ENCODE measurements at regions not wholly inside any gene's neighbourhood (a gene's known extent, or its start where the extent isn't known, plus 50 kb on each side); places are given as distances from the start of the nearest gene placed in this dataset.

DNA sequence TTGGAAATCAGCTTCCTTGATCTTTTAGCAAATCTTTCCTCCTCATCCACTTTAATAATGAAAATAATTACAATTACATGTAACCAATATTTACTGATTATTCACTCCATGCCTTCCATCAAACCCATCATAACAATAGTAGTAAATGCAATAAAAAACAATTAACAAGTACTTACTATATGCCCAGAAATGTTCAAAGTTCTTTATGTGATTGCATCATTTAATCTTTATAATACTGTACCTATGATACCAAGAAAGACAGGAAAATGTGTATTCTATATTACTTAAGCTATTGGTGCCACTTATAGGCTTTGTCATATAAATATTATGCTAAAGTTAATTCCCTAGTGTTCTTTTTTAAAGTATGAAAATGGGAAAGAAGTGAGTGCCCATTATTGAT, 210.2 kb upstream of the PKDCC start:
- ATAC-seq, result no peak
- Histone ChIP-seq H3K36me3 (ENCODE audit: insufficient read depth in 1 of 2, low read depth in 1 of 2) (no peaks in the 10 kb centered on the region), H3K27me3 (ENCODE audit: insufficient read depth in 3 of 3, low read length in 2 of 3) (no peaks in the 10 kb centered on the region), H3K27ac (no peak overlapping the region), H3K4me1 (peaks cover 6% of the 10 kb centered on the region), H3K4me3 (no peak overlapping the region), H3K9me3 (no peaks in the 10 kb centered on the region)
- DNase-seq, result no peak
- TF ChIP-seq, protein P1, sequence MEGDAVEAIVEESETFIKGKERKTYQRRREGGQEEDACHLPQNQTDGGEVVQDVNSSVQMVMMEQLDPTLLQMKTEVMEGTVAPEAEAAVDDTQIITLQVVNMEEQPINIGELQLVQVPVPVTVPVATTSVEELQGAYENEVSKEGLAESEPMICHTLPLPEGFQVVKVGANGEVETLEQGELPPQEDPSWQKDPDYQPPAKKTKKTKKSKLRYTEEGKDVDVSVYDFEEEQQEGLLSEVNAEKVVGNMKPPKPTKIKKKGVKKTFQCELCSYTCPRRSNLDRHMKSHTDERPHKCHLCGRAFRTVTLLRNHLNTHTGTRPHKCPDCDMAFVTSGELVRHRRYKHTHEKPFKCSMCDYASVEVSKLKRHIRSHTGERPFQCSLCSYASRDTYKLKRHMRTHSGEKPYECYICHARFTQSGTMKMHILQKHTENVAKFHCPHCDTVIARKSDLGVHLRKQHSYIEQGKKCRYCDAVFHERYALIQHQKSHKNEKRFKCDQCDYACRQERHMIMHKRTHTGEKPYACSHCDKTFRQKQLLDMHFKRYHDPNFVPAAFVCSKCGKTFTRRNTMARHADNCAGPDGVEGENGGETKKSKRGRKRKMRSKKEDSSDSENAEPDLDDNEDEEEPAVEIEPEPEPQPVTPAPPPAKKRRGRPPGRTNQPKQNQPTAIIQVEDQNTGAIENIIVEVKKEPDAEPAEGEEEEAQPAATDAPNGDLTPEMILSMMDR (IDR thresholded peaks at IDR 0.05), result no peak
- intact Hi-C loops (cut with DNase I), result loop anchor here in 1 of 2 donors (10.0 kb wide), 1 partner anchor 527 kb away; the partner anchor contains the start of gene COX7A2L

- TF ChIP-seq, protein P1 (IDR thresholded peaks at IDR 0.05), result peak; percentile 96
- H3K27ac ChIP-seq, result peak overlapping the region; percentile 78
- no peaks in the 10 kb centered on the region for H3K9me3 ChIP-seq
- H3K36me3 ChIP-seq (ENCODE audit: insufficient read depth in 1 of 2, low read depth in 1 of 2), result no peaks in the 10 kb centered on the region
- H3K4me3 ChIP-seq, result peak overlapping the region; percentile 74
- ATAC-seq, result peak; percentile 100
- H3K27me3 ChIP-seq (ENCODE audit: insufficient read depth in 3 of 3, low read length in 2 of 3), result no peaks in the 10 kb centered on the region
- DNase-seq, result peak; percentile 95 to 98
- H3K4me1 ChIP-seq, result peaks cover 6% of the 10 kb centered on the region
- intact Hi-C loops (cut with DNase I), result loop anchor here in 1 of 2 donors (5.0 kb wide), 1 partner anchor 521 kb away; the partner anchor contains the start of gene COX7A2L
- WGBS, 3 donors, result 1% methylated on average over 48 of the region's 48 CpGs
Observed at GRCh38 chr2:41840702-41841551, 206.9 kb upstream of the PKDCC start.

GRCh38 chr2:41846962-41847361, 200.9 kb upstream of the PKDCC start:
- DNase-seq, result no peak
- no peaks in the 10 kb centered on the region for H3K9me3 ChIP-seq
- H3K4me3 ChIP-seq, result no peak overlapping the region
- H3K27me3 ChIP-seq (ENCODE audit: insufficient read depth in 3 of 3, low read length in 2 of 3), result no peaks in the 10 kb centered on the region
- H3K27ac ChIP-seq, result no peak overlapping the region
- 13 to 72% (median 50%) methylated on average over 1 of the region's 1 CpG for WGBS, 3 donors
- peaks cover 17% of the 10 kb centered on the region for H3K4me1 ChIP-seq
- ATAC-seq, result no peak
- TF ChIP-seq, protein P1 (IDR thresholded peaks at IDR 0.05), result no peak
- no peaks in the 10 kb centered on the region for H3K36me3 ChIP-seq (ENCODE audit: insufficient read depth in 1 of 2, low read depth in 1 of 2)
- intact Hi-C loops (cut with DNase I), result no loop called here

- peak; percentile 74 to 91 (median 86) for ATAC-seq
- TF ChIP-seq, protein P1 (IDR thresholded peaks at IDR 0.05), result no peak
Observed at GRCh38 chr2:41847744-41848441, 199.9 kb upstream of the PKDCC start.

More at GRCh38 chr2:41847744-41848441, 199.9 kb upstream of the PKDCC start:
- no peaks in the 10 kb centered on the region for H3K36me3 ChIP-seq (ENCODE audit: insufficient read depth in 1 of 2, low read depth in 1 of 2)
- peak overlapping the region; percentile 80 for H3K27ac ChIP-seq
- H3K9me3 ChIP-seq, result no peaks in the 10 kb centered on the region
- WGBS, 3 donors, result 23 to 39% (median 31%) methylated on average over 7 of the region's 7 CpGs
- H3K27me3 ChIP-seq (ENCODE audit: insufficient read depth in 3 of 3, low read length in 2 of 3), result no peaks in the 10 kb centered on the region
- DNase-seq, result peak in 1 of 2 donors; percentile 59
- intact Hi-C loops (cut with DNase I), result no loop called here
- H3K4me3 ChIP-seq, result no peak overlapping the region
- H3K4me1 ChIP-seq, result peaks cover 22% of the 10 kb centered on the region
